HG02759 (cell line): ENCODE measurements at regions not wholly inside any gene's neighbourhood (a gene's known extent, or its start where the extent isn't known, plus 50 kb on each side); places are given as distances from the start of the nearest gene placed in this dataset.

Source experiments
- ATAC-seq: cut with Tn5 transposase; IDR thresholded peaks from one replicate; pipeline ENCODE4 v1.9.1; 2021; ENCODE audit warnings: mild to moderate bottlenecking, moderate library complexity; ENCODE audit not compliant: unreplicated experiment

DNA sequence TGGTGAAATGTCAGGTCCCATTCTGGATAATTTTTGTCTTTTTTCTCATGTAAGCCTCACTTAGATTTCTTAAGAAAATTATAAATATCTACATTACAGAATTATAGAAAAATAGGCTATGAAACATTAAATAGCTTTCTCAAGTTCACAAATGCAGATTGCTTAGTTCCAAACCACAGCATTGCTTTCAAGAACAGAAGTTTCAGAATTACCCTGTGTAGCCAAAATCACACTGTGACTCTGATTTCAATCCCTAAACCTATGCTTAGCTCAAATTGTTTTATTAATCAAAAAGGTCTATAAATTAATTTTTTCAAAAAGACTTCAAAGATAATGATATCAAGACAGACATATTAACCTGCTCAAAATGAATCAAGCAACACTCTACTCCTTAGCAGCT lies 881.2 kb upstream of the PCDH20 start:
- ATAC-seq = no peak

DNA sequence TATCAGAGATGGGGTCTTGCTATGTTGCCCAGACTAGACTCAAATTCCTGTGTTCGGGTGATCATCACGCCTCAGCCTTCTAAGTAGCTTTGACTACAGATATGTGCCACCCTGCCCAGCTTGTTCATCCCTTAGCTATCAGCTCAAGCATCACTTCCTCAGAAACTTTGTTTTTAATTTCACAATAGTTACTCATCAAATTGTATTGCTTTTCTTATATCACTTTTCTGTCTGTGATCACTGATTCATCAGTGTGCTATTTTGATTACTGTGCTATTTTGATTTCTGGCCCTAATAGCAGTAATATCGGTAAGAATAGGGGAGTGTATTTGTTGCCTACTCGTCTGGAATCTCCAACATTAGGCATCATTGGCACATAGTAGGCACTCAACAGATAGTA lies 878.6 kb upstream of the PCDH20 start:
- no peak for ATAC-seq

- ATAC-seq = no peak
These were observed 877.2 kb upstream of the PCDH20 start for GRCh38 chr13:62292714-62293480.

DNA sequence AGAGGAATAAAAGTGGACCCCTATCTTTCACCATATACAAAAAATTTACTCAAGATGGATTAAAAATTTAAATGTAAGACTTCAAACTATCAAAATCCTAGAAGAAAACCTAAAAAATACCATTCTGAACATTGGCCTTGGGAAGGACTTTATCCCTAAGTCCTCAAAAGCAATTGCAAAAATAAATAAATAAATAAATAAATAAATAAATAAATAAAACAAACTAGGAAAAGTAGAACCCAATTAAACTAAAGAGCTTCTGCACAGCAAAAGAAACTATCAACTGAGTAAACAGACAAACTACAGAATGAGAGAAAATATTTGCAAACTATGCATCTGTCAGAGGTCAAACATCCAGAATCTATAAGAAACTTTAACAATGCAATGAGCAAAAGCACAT lies 874.9 kb upstream of the PCDH20 start:
- ATAC-seq = no peak

DNA sequence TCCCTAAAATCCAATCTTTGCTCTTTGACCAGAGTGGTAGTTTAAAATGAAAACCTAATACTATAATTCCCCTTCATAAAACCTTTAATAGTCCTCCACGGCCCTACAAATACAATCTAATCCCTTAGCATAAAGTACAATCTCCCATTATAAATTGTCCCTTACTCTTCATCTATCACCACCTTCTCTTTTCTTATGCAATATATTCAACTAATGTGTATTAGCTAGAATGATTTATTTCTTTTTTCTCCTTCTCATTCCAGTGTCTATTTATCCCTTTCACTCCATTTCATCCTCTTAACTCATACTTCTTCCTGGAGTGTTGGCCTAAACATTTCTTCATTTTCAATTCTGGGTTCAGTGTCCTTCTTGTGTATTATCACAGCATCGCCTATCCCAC lies 872.1 kb upstream of the PCDH20 start:
- no peak for ATAC-seq

DNA sequence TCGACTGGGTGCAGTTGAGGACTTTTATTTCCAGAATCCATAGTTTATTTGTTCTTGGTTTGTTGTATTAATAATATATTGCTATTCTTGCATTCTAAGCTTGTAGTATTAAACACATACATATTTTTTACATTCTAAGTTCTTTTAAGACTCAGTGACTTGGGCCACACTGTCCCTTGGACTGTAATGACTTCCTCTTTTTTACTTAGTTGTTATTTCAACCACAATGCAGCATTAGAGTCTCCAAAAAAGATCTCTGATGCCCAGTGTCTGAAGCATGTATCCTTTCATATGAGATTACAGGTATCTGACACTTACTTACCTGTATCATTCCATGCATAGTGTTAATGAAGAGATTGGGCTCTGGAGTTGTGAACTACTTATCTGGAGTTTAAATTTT lies 864.9 kb upstream of the PCDH20 start:
- ATAC-seq = no peak

DNA sequence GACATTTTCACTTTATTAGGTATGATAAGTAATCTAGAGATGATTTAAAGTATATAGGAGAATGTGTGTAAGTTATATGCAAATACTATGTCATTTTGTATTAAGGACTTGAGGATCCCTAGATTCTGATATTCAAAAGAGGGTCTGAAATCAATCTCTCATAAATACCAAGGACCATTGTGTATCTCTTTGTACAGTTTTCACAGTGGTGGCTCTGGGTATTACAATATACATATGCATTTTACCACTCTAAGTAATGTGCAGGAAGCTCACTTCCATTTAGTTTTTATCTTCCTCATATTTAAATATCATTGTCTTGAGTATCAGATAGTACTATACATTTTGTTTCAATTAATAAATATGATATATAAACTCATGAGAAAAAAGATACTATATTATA lies 862.6 kb upstream of the PCDH20 start:
- ATAC-seq = no peak

- no peak for ATAC-seq
These were observed 836.1 kb upstream of the PCDH20 start for GRCh38 chr13:62251734-62252133.

- no peak for ATAC-seq
These were observed 835.0 kb upstream of the PCDH20 start for GRCh38 chr13:62250501-62251201.

GRCh38 chr13:62246581-62246980 lies 830.9 kb upstream of the PCDH20 start:
- ATAC-seq = no peak

GRCh38 chr13:62243106-62243505 lies 827.5 kb upstream of the PCDH20 start:
- ATAC-seq = no peak

DNA sequence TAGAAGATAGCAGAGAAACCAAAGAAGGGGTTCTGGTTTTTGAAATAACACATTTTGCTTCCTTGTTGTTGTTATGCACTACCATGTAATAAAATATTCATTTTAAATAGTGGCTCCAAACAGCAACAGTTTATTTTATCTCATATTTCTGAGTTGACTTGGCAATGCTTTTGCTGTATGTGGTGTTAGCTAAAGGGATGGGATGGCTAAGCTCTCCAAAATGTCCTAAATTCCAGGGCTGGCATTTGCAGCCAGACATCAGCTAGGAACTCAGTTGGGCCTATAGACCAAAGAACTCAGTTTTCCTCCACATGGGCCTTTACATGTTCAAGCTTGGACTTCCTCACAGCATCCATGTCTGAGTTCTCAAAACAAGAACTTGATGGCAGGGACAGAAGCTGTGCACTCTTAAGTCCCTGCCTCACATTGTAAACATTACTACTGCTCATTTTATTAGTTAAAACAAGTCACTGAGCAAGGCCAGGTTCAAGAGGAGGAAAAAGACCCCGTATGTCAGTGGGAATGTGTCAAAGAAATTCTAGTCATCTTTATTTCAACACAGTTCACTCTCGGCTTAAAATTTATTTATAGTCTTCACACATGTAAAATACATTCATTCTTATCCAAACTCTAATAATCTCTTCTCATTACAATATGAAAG lies 819.3 kb upstream of the PCDH20 start:
- ATAC-seq = no peak

DNA sequence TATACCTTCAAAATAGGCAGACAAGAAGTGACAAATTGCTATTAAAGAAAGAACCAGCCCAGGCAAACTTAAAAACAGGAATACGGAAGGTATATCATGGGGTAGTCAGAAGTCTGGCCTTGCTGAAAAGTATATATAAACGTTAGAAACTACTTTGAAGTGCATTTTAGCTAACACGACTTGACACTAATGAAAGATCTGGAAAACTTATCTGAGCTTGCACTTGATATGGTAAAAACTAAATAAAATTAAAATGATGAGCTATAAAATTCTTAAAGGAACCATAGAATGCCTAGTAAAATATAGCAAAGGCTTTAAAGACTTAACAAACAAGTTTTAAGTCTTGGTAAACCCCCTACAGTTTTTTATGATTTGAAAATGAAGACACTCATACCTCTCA lies 795.3 kb upstream of the PCDH20 start:
- ATAC-seq = no peak

DNA sequence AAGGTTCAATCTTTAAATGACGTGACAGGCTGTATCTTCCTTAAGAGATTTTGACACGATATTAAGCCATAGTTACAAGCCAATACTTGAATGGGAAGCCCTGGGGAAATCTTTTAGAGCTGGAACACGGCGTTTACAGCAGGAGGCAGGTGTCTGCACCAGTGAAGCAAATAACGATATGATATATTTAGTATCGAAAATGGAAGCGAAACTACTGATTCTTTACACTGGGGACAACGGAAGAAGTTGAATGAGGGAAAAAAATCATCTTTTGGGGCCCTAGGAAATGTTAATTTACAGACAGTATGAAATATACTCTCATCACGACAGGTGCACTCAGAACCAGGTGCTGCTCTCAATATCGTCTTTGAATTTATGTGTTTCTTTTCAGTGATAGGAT lies 793.9 kb upstream of the PCDH20 start:
- ATAC-seq = peak; percentile 55

- ATAC-seq = no peak
These were observed 791.7 kb upstream of the PCDH20 start for GRCh38 chr13:62207388-62207787.

DNA sequence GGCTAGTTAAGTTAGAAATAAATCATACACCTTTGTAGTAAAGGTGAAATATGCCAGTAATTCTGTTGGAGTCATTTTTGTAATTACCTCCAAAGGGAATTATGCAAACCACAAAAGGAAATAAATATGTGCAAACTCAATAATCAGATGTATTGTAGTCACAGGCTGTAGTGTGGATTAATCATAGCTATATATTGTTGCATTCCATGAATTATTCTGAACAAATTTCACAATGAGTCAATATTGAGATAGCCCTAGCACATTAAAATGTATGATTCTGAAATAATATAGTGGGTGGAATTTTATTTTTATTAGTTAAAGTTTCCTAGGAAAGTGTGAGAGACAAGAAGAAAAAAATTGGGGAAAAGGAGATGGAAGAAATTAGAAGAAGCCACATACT lies 790.5 kb upstream of the PCDH20 start:
- ATAC-seq = no peak

GRCh38 chr13:62205273-62205672 lies 789.6 kb upstream of the PCDH20 start:
- no peak for ATAC-seq

- no peak for ATAC-seq
These were observed 778.7 kb upstream of the PCDH20 start for GRCh38 chr13:62194371-62194770.

- ATAC-seq = no peak
These were observed 778.3 kb upstream of the PCDH20 start for GRCh38 chr13:62193919-62194318.

GRCh38 chr13:62185631-62186255 lies 770.1 kb upstream of the PCDH20 start:
- no peak for ATAC-seq

- ATAC-seq = no peak
These were observed 760.4 kb upstream of the PCDH20 start for GRCh38 chr13:62176051-62176450.

GRCh38 chr13:62173958-62174357 lies 758.3 kb upstream of the PCDH20 start:
- no peak for ATAC-seq
